ENCODE measurements at regions not wholly inside any gene's neighbourhood (a gene's known extent, or its start where the extent isn't known, plus 50 kb on each side); places are given as distances from the start of the nearest gene placed in this dataset.

DNA sequence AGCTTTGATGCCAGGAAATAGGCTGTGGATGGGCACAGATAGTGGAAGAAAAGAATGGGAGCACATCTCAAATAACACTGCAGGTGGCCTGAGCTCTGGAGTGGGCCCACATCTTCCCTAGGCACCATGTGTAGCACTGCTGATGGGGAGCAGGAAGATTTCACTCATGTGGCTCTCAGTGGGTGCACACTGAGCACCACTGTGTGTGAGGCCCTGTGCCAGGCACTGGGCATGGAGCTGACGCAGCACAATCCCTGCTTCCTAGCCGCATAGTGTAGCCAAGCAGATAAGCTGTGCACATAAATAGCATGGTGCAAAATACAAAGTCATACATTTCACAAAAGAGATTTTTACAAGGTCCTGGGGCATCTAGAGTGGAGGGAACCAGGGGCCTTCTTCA, 101.6 kb downstream of the MOBP start:
- TF ChIP-seq, protein P1, sequence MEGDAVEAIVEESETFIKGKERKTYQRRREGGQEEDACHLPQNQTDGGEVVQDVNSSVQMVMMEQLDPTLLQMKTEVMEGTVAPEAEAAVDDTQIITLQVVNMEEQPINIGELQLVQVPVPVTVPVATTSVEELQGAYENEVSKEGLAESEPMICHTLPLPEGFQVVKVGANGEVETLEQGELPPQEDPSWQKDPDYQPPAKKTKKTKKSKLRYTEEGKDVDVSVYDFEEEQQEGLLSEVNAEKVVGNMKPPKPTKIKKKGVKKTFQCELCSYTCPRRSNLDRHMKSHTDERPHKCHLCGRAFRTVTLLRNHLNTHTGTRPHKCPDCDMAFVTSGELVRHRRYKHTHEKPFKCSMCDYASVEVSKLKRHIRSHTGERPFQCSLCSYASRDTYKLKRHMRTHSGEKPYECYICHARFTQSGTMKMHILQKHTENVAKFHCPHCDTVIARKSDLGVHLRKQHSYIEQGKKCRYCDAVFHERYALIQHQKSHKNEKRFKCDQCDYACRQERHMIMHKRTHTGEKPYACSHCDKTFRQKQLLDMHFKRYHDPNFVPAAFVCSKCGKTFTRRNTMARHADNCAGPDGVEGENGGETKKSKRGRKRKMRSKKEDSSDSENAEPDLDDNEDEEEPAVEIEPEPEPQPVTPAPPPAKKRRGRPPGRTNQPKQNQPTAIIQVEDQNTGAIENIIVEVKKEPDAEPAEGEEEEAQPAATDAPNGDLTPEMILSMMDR (conservative IDR thresholded peaks at IDR 0.05): no peak
- no peak for TF ChIP-seq ZFX (IDR thresholded peaks at IDR 0.05)
